DMS 273 (cell line): ENCODE measurements at regions not wholly inside any gene's neighbourhood (a gene's known extent, or its start where the extent isn't known, plus 50 kb on each side); places are given as distances from the start of the nearest gene placed in this dataset.
"Not testable (repeated sequence)": the region's sequence is repeated elsewhere in the genome, so short reads cannot be mapped to it uniquely, and the experiment has no call there.

Experiments
- DNase-seq: peaks from one replicate; lab custom pipeline; 2025; ENCODE audit not compliant: unreplicated experiment; lab: John Stamatoyannopoulos, UW

DNA sequence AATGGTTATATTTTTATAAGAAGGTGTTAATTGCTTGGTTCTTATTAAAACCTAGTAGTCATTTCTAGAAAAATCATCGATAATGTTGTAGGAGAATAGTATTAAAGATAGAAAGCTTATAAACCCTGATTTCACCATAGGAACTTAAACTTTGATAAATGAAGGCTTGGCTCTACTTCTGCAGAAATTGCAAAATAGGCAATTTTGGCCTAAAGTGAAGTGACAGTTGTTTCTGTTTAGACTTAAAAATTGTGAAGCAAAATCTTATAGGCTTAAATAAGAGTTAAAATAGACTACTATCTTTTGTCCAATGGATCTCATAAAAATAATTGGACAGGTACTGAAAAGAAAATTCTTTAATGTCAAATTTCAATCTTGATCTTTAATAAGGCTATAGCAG, 321.6 kb upstream of the FZD8 start:
- DNase-seq, result no peak

GRCh38 chr10:35961501-35961900, 319.4 kb upstream of the FZD8 start:
- DNase-seq, result no peak

DNA sequence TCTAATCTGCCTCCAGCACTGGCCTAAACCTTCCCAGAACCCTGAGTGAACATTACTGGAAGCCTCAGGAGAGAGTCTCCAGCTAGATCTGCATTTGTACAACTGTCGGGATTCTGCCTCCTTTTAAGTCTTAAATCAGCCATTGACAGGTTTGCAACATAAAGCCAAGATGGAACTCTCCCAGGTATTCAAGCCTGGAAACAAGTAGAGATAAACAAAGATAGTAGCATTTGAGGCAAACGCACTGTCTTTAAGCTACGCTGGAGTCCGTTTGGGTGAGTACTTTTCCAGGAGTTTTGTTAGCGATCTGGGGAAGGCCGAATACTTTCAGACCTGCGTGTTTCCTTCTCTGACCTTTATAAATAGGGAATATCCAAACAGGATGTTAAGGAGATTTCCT, 317.2 kb upstream of the FZD8 start:
- no peak for DNase-seq

DNA sequence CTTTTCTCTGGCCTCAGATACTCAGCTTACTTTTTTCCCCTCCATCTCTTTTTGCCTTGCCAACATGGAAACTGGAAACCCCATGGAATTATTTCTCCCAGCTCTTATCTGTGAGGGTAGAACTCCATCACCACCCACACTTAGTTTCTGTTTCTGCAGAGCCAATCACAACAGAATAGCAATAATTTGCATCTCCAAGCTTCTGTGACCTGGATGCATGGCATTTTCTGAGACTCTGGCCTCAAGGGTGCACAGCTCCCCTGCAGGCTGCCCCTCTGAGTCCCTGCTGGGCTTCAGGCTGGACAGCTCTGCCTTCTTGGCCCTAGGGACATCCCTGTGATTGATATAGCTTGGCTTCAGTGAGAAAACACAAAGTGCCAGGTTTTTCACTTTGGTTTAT, 316.5 kb upstream of the FZD8 start:
- DNase-seq, result peak; percentile 10

GRCh38 chr10:35950701-35951100, 308.6 kb upstream of the FZD8 start:
- no peak for DNase-seq

- no peak for DNase-seq
Observed at GRCh38 chr10:35950226-35950625, 308.1 kb upstream of the FZD8 start.

DNA sequence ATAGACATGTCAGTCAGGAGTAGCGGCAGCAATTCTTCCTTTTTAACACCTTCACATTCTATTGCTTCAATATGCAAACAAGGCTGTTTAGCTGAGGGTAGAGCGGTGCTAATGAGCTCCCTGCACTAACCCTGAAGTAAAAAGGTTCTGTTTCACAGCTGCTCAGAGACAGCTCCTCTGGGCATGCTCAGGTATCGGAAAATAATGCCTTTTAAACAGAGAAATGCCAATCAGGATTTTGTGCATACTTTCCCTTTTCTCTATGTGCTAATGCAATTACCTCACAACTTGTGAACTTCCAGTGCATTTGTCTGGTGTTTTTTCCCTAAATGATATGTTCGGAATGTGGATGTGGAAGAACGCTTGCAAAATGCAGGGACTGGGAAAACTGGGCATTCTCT, 307.7 kb upstream of the FZD8 start:
- DNase-seq, result no peak

GRCh38 chr10:35946556-35946955, 304.5 kb upstream of the FZD8 start:
- DNase-seq, result no peak

- peak; percentile 56 for DNase-seq
Observed at GRCh38 chr10:35942057-35942456, 300.0 kb upstream of the FZD8 start.

GRCh38 chr10:35940141-35941041, 298.3 kb upstream of the FZD8 start:
- peak; percentile 78 for DNase-seq

- no peak for DNase-seq
Observed at GRCh38 chr10:35938160-35938559, 296.1 kb upstream of the FZD8 start.

DNA sequence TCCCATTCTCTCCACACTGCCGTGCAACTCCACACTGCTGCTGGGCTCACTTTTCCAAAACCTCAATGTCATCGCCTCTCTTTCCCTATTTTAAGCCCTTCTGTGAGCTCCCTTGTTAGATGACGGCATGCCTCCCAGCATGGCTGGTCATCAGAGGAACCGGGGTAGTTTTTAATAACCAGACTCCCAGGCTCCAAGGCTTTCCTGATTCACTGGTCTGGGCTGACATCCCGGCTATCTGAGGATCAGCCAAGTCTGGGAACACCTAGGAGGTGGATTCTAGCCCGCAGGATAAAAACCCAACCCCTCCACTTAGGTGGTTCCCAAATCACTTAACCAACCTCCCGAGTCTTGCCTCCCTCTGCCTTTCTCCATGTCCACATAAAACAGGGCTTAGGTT, 295.4 kb upstream of the FZD8 start:
- no peak for DNase-seq

DNA sequence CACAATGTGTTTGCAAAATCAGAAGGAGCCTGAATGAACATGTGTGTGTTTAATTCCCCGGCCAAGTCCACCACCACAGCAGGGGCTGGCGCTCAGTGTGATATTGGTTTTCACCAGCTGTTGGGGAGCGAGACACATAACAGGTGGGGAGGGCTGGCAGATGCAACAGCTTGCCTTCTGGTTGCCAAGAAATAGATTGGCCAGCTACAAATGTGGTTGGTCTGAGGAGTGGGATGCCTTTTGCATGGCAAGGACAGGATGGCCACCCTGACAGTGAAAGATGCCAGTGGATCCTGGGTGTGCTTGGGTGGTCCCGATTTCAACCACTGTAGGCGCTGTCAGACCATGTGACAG, 292.5 kb upstream of the FZD8 start:
- peak; percentile 95 for DNase-seq

GRCh38 chr10:35933940-35934641, 292.0 kb upstream of the FZD8 start:
- DNase-seq, result peak; percentile 39

- DNase-seq, result no peak
Observed at GRCh38 chr10:35933491-35933890, 291.4 kb upstream of the FZD8 start.

GRCh38 chr10:35929962-35930361, 287.9 kb upstream of the FZD8 start:
- DNase-seq, result not testable (repeated sequence)

DNA sequence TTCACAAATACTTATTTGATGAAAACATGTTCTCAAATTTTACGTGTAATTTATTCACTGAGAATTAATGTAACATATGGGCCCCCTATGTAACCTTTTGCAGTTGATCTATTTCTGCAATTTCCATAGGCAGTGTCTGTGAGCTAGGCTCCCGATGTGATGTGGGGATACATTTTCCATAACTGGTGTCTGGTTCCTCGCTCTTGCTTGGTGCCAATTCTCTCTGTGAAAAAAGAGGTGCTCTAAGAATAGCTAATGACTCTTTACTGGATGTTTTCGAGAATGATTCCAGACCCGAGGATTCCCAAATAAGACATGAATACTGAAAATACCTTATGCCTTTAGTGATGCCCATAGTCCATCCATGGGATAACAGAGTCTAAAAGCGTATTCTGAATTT, 286.7 kb upstream of the FZD8 start:
- DNase-seq, result peak; percentile 59

- peak; percentile 3 for DNase-seq
Observed at GRCh38 chr10:35927990-35928488, 285.9 kb upstream of the FZD8 start.

GRCh38 chr10:35927341-35927740, 285.2 kb upstream of the FZD8 start:
- peak; percentile 7 for DNase-seq

DNA sequence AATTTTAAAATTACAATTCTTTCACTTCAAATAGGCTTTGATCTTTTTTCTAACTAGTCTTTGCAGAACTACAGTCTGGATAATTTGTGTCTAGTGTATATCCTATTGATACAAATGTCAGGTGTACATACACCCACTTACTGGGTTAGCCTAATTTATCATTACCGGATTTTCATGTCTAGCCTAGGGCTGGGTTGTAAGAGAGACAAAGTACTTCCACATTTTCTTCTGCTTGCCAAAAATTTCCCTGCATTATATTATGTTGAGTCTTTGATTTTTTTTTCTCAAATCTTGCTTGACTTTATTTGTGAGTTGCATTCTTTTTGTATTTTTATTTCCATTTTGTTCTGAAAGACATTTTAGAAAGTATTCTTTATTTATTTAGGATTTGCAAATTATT, 284.8 kb upstream of the FZD8 start:
- DNase-seq, result no peak

DNA sequence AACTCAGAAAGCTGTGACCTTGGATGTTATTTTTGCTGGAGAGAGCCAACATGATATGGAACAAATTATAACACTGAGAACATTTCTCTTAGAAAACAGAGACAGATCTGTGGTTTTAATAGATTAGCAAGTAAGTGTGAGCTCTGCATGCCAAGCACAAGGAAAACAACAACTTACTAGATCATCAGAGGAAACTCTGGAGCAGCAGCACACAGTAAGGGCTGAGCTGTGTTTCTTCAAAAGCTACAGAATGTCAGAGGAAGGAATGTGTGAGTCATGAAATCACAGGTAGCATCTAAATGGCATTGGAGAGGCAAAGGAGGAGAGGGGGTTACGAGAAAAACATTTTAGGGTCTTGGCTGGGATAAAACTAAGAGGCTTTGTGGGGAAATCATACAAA, 283.4 kb upstream of the FZD8 start:
- no peak for DNase-seq

GRCh38 chr10:35924759-35925158, 282.7 kb upstream of the FZD8 start:
- DNase-seq, result no peak
